Activated T-helper 1 cell treated with Interleukin-2 at 50 U/mL for 16 hours (primary cell): ENCODE measurements at regions not wholly inside any gene's neighbourhood (a gene's known extent, or its start where the extent isn't known, plus 50 kb on each side); places are given as distances from the start of the nearest gene placed in this dataset.
"Not testable (repeated sequence)": the region's sequence is repeated elsewhere in the genome, so short reads cannot be mapped to it uniquely, and the experiment has no call there.

Experiments used
- DNase-seq: peaks from one replicate; pipeline ENCODE4 v3.0.0-alpha.2; 2020; ENCODE audit warnings: low read depth

- DNase-seq, result no peak
These were observed 189.6 kb upstream of the SFSWAP start for GRCh38 chr12:131521326-131521725.

GRCh38 chr12:131525795-131526508 is 184.9 kb upstream of the SFSWAP start:
- DNase-seq, result no peak

DNA sequence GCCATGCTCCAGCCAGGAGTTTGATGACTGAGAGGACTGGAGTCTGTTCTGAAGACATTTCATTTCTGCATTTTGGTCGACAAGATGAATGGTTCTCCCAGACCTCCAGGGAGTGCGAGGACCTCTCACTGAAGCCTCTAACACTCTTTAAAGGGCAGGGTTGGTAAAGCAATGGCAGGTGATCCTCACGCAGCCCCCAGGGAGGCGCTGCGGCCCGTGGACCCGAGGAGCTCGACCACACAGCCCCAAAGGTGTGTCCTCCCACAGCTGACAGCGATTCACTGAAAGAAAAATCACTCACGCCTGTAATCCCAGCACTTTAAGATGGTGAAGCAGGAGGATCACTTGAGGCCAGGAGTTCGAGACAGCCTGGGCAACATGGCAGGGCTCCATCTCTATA is 183.8 kb upstream of the SFSWAP start:
- no peak for DNase-seq

DNA sequence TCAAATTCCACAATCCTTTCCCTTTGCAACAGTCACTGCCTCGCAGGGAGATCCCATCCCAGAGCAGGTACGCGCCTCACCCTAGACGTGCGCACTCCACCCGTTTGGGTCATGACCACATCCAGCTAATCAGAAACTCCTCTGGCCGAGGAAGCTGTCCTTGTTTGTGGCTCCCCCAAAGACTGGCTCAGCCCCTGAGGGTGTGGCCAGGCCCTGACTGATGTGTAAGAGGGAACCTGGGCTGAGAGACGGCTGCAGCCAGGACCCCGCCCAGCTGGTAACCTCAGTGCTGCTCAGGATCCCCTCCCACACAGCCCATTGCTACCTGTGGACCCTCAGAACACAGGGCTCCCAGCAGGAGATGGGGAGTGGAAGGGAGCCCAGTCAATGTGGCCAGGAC is 183.2 kb upstream of the SFSWAP start:
- DNase-seq, result no peak

DNA sequence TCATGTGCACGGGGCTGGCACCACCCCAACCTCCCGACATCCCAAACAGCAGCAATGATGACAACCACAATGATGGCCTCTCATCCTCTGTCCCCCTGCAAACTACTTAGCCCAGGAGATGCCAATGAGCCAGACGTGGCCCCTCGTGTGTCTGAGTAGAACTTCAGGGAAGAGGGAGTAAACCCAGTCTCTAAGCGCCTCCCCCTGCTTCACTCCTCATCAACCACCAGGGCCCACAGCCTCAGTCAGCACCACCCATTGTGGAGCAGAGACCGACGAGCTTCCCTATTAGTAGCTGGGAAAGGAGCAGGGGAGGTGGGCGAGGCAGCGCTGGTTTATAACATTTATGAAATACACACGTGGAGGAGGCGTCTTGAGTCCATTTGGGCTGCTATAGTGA is 182.7 kb upstream of the SFSWAP start:
- DNase-seq, result no peak

DNA sequence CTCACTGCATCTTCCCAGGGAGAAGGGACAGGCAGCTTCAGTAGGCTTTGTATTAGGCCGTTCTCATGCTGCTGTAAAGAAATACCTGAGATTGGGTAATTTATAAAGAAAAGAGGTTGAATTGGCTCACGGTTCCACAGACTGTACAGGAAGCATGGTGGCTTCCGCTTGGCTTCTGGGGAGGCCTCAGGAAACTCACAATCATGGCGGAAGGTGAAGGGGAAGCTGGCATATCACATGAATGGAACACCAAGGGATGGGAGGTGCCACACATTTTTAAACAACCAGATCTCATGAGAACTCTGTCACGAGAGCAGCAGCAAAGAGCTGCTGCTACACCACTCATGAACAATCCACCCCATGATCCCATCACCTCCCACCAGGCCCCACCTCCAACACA is 182.2 kb upstream of the SFSWAP start:
- no peak for DNase-seq

DNA sequence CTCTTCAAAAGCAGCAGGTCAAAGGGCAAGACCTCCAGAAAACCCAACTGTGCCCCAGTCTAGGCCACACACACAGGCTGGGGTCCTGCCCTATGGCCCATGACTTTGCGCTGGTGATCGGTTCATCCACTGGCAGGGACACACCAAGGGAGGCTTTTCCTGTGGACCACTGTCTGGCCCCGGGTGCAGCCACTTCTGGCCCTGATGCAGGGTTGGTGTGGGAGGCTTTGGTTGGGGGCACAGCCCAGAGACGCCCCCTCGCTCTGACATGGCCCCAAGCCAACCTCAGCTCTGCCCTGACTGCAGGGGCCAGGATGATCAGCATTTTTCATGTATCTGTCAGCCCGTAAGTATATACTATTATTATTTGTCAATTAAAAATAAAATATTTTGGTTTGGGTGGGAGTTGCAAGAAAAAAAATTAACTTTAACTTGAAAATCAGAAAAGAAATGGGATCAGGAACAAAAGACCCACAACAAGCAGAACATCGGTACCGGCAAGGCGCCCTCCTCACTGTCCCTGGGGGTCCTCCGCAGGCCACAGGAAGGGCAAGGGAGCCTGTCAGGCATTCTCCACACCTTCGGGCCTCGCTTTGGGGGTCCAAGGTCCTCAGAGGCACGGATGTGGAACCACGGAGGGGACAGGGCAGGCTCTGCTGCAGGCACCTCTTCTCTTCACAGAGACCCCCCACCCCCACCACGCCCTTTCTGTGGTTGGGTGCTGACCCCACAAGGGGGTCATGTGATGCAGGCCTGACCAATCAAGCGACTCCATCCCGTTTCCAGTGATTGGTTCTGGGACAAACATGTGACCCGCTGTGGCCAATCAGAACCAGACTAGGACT is 181.5 kb upstream of the SFSWAP start:
- no peak for DNase-seq

GRCh38 chr12:131530041-131530332 is 180.9 kb upstream of the SFSWAP start:
- no peak for DNase-seq

DNA sequence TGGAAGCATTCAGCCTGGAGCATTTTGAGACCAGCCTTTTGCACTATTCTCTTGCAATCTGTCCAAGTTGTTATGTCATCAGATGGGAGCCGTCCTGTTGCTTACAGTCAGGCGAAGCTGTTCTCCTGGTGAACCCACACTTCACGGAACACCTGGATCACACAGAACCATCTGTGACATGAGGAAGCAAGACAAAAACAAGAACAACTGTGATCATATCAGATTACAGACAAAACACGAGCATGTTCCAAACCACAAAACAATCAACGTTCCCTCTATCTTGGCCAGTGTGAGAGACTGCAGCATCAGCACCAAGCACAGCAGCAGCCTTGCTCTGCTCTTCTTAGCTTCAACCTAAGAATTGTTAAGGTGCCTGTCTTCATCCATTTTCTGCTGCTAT is 180.5 kb upstream of the SFSWAP start:
- DNase-seq, result no peak

- no peak for DNase-seq
These were observed 177.8 kb upstream of the SFSWAP start for GRCh38 chr12:131533139-131533538.

- DNase-seq, result no peak
These were observed 175.1 kb upstream of the SFSWAP start for GRCh38 chr12:131535779-131536178.

GRCh38 chr12:131536337-131536736 is 174.6 kb upstream of the SFSWAP start:
- no peak for DNase-seq

DNA sequence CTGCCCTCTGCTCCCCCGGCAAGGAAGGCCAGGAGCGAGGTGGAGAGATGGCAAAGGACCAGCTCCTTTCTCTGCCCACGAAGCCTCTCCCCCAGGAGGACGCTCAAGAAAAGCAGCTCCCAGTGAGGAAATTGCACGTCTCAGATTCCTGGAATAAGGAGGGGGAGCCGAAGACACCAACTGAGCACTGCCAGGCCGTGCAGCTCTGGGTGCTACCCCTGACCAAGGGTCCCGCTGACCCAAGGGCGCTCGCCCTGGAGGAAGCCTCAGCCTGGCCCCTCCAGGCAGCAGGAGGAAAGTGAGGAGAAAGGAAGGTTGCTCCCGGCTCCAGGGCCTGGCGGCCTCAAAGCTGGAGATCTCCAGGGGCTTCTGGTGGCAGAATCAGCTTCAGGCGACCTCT is 174.1 kb upstream of the SFSWAP start:
- no peak for DNase-seq

- DNase-seq, result no peak
These were observed 173.5 kb upstream of the SFSWAP start for GRCh38 chr12:131537267-131537958.

DNA sequence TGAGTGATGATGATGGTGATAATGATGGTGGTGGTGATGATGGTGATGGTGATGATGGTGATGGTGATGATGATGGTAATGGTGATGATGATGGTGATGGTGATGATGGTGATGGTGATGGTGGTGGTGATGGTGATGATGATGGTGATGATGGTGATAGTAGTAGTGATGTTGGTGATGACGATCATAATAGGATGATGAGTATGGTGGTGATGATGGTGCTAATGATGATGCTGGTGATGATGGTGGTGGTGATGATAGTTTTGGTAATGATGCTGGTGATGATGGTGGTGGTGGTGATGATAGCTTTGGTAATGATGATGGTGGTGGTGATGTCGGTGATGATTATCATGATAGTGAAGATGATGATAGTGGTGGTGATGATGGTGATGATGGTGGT is 171.5 kb upstream of the SFSWAP start:
- DNase-seq, result no peak

GRCh38 chr12:131540138-131540623 is 170.7 kb upstream of the SFSWAP start:
- DNase-seq, result no peak

- DNase-seq, result not testable (repeated sequence)
These were observed 169.4 kb upstream of the SFSWAP start for GRCh38 chr12:131541512-131541911.

DNA sequence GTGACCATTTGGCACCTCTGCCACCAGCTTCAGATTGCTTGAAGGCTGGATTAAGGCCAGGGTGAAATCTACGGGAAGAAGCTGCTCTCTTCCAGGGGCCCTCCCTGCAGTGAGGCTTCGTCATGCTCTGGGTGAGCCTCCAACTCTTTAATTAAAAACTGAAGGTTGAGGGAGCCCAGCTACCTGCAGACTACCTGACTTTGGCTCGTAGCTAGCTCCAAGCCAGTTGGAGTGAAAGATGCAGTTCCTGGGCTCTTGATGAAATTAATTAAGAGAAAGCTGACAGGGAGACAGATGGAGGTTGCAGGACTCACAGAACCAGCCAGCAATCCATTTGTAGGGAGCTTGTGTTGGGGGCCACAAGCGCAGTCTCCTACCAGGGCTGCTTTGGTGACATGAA is 168.5 kb upstream of the SFSWAP start:
- no peak for DNase-seq

DNA sequence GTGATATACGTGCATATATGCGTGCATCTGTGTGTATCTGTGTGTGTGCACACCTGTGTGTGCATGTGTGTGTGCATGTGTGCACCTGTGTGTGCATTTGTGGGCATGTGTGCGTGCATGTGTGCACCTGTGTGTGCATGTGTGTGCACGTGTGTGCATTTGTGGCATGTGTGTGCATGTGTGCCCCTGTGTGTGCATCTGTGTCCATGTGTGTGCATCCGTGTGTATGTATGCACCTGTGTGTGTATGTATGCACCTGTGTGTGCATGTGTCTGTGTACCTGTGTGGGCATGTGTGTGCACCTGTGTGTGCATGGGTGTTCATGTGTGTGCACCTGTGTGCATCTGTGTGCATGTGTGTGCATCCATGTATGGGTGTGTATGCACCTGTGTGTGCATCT is 167.8 kb upstream of the SFSWAP start:
- no peak for DNase-seq

DNA sequence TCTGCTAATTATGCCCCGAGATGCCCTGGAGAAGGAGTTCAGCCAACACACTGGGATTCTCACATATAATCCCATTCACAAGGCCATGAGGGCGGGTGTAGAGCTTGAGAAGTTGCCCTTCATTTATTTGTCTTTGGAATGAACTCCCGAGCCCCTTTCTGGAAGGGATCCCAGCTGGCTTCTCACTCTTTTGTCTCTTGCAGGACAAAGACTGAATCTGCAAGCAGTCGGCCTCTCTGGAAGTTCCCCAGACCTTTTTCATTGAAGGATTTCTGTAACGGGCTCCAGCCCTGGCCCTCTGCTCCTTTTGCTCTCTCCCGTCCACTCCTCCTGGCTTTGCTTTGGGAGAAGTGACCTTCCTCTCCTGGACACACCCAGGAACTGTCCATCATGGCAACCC is 163.3 kb upstream of the SFSWAP start:
- no peak for DNase-seq

GRCh38 chr12:131550121-131550520 is 160.8 kb upstream of the SFSWAP start:
- DNase-seq, result no peak

GRCh38 chr12:131551675-131552491 is 159.0 kb upstream of the SFSWAP start:
- DNase-seq, result no peak
